HG03175 (cell line): ENCODE measurements at regions not wholly inside any gene's neighbourhood (a gene's known extent, or its start where the extent isn't known, plus 50 kb on each side); places are given as distances from the start of the nearest gene placed in this dataset.

Source experiments
- ATAC-seq: cut with Tn5 transposase; IDR thresholded peaks from one replicate; pipeline ENCODE4 v1.9.1; 2021; ENCODE audit warnings: mild to moderate bottlenecking, moderate library complexity; ENCODE audit not compliant: unreplicated experiment

- no peak for ATAC-seq
Measured at GRCh38 chr15:93250950-93251349, 161.9 kb upstream of the RGMA start.

GRCh38 chr15:93250209-93250608, 161.2 kb upstream of the RGMA start:
- ATAC-seq: no peak

GRCh38 chr15:93249623-93250022, 160.6 kb upstream of the RGMA start:
- ATAC-seq: no peak

GRCh38 chr15:93247466-93248121, 158.6 kb upstream of the RGMA start:
- ATAC-seq: no peak

- no peak for ATAC-seq
Measured at GRCh38 chr15:93246266-93247242, 157.5 kb upstream of the RGMA start.

GRCh38 chr15:93245661-93246042, 156.6 kb upstream of the RGMA start:
- no peak for ATAC-seq

- no peak for ATAC-seq
Measured at GRCh38 chr15:93244696-93245660, 156.0 kb upstream of the RGMA start.

GRCh38 chr15:93243573-93243972, 154.6 kb upstream of the RGMA start:
- no peak for ATAC-seq

GRCh38 chr15:93241696-93242585, 152.9 kb upstream of the RGMA start:
- no peak for ATAC-seq

- ATAC-seq: no peak
Measured at GRCh38 chr15:93239993-93240392, 151.0 kb upstream of the RGMA start.

- ATAC-seq: no peak
Measured at GRCh38 chr15:93239591-93239990, 150.6 kb upstream of the RGMA start.

GRCh38 chr15:93238641-93239040, 149.6 kb upstream of the RGMA start:
- ATAC-seq: no peak

- ATAC-seq: no peak
Measured at GRCh38 chr15:93235926-93236780, 147.1 kb upstream of the RGMA start.

GRCh38 chr15:93235269-93235668, 146.3 kb upstream of the RGMA start:
- ATAC-seq: no peak

GRCh38 chr15:93233710-93234109, 144.7 kb upstream of the RGMA start:
- no peak for ATAC-seq

- ATAC-seq: no peak
Measured at GRCh38 chr15:93232845-93233244, 143.8 kb upstream of the RGMA start.

- no peak for ATAC-seq
Measured at GRCh38 chr15:93231994-93232393, 143.0 kb upstream of the RGMA start.

- no peak for ATAC-seq
Measured at GRCh38 chr15:93231261-93231925, 142.4 kb upstream of the RGMA start.

- ATAC-seq: no peak
Measured at GRCh38 chr15:93228546-93228945, 139.5 kb upstream of the RGMA start.
